ENCODE measurements at regions not wholly inside any gene's neighbourhood (a gene's known extent, or its start where the extent isn't known, plus 50 kb on each side); places are given as distances from the start of the nearest gene placed in this dataset.

DNA sequence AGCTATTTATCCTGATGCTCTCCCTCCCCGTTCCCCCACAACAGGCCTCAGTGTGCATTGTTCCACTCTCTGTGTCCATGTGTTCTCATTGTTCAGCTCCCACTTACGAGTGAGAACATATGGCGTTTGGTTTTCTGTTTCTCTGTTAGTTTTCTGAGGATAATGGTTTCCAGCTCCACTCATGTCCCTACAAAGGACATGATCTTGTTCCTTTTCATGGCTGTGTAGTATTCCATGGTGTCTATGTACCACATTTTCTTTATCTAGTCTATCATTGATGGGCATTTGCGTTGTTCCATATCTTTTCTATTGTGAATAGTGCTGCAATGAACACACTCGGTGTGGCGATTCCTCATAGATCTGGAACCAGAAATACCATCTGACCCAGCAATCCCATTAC lies 225.9 kb upstream of the CDH4 start:
- Histone ChIP-seq H3K36me3 (ENCODE audit: control insufficient read depth in 2 of 2, insufficient read depth in 2 of 2, low read length in 1 of 2) (no peaks in the 10 kb centered on the region), H3K27me3 (ENCODE audit: control insufficient read depth in 2 of 2, insufficient read depth in 1 of 2, low read length in 1 of 2) (no peaks in the 10 kb centered on the region), H3K9me3 (ENCODE audit: control insufficient read depth in 2 of 2, insufficient read depth in 1 of 2, low read length in 1 of 2) (no peaks in the 10 kb centered on the region), H3K4me1 (ENCODE audit: control insufficient read depth in 2 of 2, insufficient read depth in 2 of 2, low read length in 2 of 2) (no peaks in the 10 kb centered on the region), H3K4me3 (ENCODE audit: low read length in 2 of 2) (no peak overlapping the region), H3K27ac (ENCODE audit: low read depth in 1 of 2, low read length in 1 of 2) (no peak overlapping the region)
- WGBS = 96% methylated on average over 6 of the region's 6 CpGs
- DNase-seq (ENCODE audit: low read depth in 6 of 9, low spot score in 9 of 9) = no peak

DNA sequence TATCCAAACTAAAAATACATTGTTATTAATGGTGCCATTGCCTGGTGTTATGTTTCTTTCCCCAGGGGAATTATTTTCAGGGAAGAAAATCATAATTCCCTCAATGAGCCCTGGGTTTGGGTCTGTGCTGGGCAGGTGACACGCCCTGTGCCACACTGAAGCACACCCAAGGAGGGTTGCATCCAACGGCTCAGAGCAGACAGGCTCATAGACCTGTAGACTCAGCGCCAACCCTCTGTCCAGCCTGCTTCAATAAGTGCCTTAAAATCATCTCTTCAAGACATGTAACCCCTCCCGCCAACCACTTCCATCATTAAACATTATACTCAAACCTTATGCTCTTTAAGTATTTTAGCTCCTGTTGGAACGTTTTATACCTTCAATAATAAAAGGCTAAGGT lies 225.3 kb upstream of the CDH4 start:
- 83% methylated on average over 5 of the region's 5 CpGs for WGBS
- Histone ChIP-seq H3K9me3 (ENCODE audit: control insufficient read depth in 2 of 2, insufficient read depth in 1 of 2, low read length in 1 of 2) (no peaks in the 10 kb centered on the region), H3K27me3 (ENCODE audit: control insufficient read depth in 2 of 2, insufficient read depth in 1 of 2, low read length in 1 of 2) (no peaks in the 10 kb centered on the region), H3K4me1 (ENCODE audit: control insufficient read depth in 2 of 2, insufficient read depth in 2 of 2, low read length in 2 of 2) (no peaks in the 10 kb centered on the region), H3K36me3 (ENCODE audit: control insufficient read depth in 2 of 2, insufficient read depth in 2 of 2, low read length in 1 of 2) (no peaks in the 10 kb centered on the region), H3K4me3 (ENCODE audit: low read length in 2 of 2) (no peak overlapping the region), H3K27ac (ENCODE audit: low read depth in 1 of 2, low read length in 1 of 2) (no peak overlapping the region)
- DNase-seq (ENCODE audit: low read depth in 6 of 9, low spot score in 9 of 9) = no peak

DNA sequence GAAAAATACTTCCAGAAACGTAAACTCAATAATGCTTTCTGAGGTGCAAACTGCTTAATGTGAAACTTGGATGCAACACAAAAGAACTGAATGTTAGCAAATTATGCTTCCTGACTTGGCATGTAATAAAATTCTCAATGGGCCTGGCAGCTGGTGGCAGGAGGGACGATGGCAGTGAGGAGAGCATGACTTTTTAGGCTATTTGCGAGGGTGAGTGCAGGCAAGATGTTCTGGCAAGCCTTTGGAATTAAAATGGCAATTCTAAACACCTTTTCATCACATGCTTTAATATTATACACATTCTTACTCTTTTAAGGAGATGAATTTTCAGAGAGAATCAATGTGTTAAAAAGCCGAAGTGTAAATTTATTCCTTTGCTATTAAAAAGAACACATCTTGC lies 224.8 kb upstream of the CDH4 start:
- Histone ChIP-seq H3K36me3 (ENCODE audit: control insufficient read depth in 2 of 2, insufficient read depth in 2 of 2, low read length in 1 of 2) (no peaks in the 10 kb centered on the region), H3K27me3 (ENCODE audit: control insufficient read depth in 2 of 2, insufficient read depth in 1 of 2, low read length in 1 of 2) (no peaks in the 10 kb centered on the region), H3K4me3 (ENCODE audit: low read length in 2 of 2) (no peak overlapping the region), H3K4me1 (ENCODE audit: control insufficient read depth in 2 of 2, insufficient read depth in 2 of 2, low read length in 2 of 2) (no peaks in the 10 kb centered on the region), H3K27ac (ENCODE audit: low read depth in 1 of 2, low read length in 1 of 2) (no peak overlapping the region), H3K9me3 (ENCODE audit: control insufficient read depth in 2 of 2, insufficient read depth in 1 of 2, low read length in 1 of 2) (no peaks in the 10 kb centered on the region)
- DNase-seq (ENCODE audit: low read depth in 6 of 9, low spot score in 9 of 9) = no peak
- 89% methylated on average over 4 of the region's 4 CpGs for WGBS

- H3K9me3 ChIP-seq (ENCODE audit: control insufficient read depth in 2 of 2, insufficient read depth in 1 of 2, low read length in 1 of 2) = no peaks in the 10 kb centered on the region
- H3K27ac ChIP-seq (ENCODE audit: low read depth in 1 of 2, low read length in 1 of 2) = no peak overlapping the region
- no peak for DNase-seq (ENCODE audit: low read depth in 6 of 9, low spot score in 9 of 9)
- H3K4me3 ChIP-seq (ENCODE audit: low read length in 2 of 2) = no peak overlapping the region
- H3K4me1 ChIP-seq (ENCODE audit: control insufficient read depth in 2 of 2, insufficient read depth in 2 of 2, low read length in 2 of 2) = no peaks in the 10 kb centered on the region
- no peaks in the 10 kb centered on the region for H3K27me3 ChIP-seq (ENCODE audit: control insufficient read depth in 2 of 2, insufficient read depth in 1 of 2, low read length in 1 of 2)
- H3K36me3 ChIP-seq (ENCODE audit: control insufficient read depth in 2 of 2, insufficient read depth in 2 of 2, low read length in 1 of 2) = no peaks in the 10 kb centered on the region
These were observed 221.9 kb upstream of the CDH4 start for GRCh38 chr20:61030130-61030529.

GRCh38 chr20:61031101-61031830 lies 220.8 kb upstream of the CDH4 start:
- Histone ChIP-seq H3K4me1 (ENCODE audit: control insufficient read depth in 2 of 2, insufficient read depth in 2 of 2, low read length in 2 of 2) (no peaks in the 10 kb centered on the region), H3K36me3 (ENCODE audit: control insufficient read depth in 2 of 2, insufficient read depth in 2 of 2, low read length in 1 of 2) (no peaks in the 10 kb centered on the region), H3K9me3 (ENCODE audit: control insufficient read depth in 2 of 2, insufficient read depth in 1 of 2, low read length in 1 of 2) (no peaks in the 10 kb centered on the region), H3K4me3 (ENCODE audit: low read length in 2 of 2) (no peak overlapping the region), H3K27ac (ENCODE audit: low read depth in 1 of 2, low read length in 1 of 2) (no peak overlapping the region), H3K27me3 (ENCODE audit: control insufficient read depth in 2 of 2, insufficient read depth in 1 of 2, low read length in 1 of 2) (no peaks in the 10 kb centered on the region)
- no peak for DNase-seq (ENCODE audit: low read depth in 6 of 9, low spot score in 9 of 9)
- 73% methylated on average over 10 of the region's 10 CpGs for WGBS

DNA sequence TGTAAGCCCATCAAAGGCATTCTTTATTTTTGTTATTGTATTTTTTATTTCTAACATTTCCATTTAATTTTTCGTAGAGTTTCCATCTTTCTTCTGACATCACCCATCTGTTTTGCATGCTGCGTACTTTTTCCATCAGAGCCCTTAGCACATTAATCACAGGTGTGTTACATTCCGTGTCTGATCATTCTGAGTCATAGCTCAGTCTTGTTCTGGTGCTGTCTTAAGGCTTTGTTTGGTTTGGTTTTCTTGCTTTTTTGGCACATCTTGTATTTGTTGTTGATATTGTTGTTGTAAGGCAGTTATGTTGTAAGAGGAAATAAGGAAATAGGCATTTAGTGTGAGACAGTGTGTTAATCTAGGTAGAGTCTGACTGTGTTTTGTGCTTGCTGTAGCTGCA lies 214.6 kb upstream of the CDH4 start:
- Histone ChIP-seq H3K4me3 (ENCODE audit: low read length in 2 of 2) (no peak overlapping the region), H3K27ac (ENCODE audit: low read depth in 1 of 2, low read length in 1 of 2) (no peak overlapping the region), H3K36me3 (ENCODE audit: control insufficient read depth in 2 of 2, insufficient read depth in 2 of 2, low read length in 1 of 2) (no peaks in the 10 kb centered on the region), H3K9me3 (ENCODE audit: control insufficient read depth in 2 of 2, insufficient read depth in 1 of 2, low read length in 1 of 2) (peaks cover 0 to 7% of the 10 kb centered on the region in 2 donors), H3K4me1 (ENCODE audit: control insufficient read depth in 2 of 2, insufficient read depth in 2 of 2, low read length in 2 of 2) (no peaks in the 10 kb centered on the region), H3K27me3 (ENCODE audit: control insufficient read depth in 2 of 2, insufficient read depth in 1 of 2, low read length in 1 of 2) (no peaks in the 10 kb centered on the region)
- 91% methylated on average over 3 of the region's 3 CpGs for WGBS
- no peak for DNase-seq (ENCODE audit: low read depth in 6 of 9, low spot score in 9 of 9)

DNA sequence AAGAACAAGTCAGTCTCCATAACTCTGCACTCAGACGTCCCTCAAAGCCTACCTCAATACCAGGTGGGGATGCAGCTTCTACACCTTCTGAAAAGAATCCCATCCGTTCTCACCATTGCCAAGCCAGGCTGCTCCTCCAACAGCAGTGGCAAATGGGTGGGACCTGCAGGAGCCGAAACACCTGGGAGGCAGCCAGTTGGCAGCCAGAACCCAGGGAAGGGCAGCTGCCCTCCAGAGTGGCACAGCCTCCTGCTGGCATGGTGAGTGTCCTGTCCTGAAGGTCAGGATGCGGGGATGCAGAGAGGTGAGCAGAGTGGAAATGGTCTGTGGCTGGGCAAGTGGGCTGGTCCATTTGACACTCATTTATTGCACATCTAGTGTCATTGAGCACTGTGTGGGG lies 210.6 kb upstream of the CDH4 start:
- Histone ChIP-seq H3K27me3 (ENCODE audit: control insufficient read depth in 2 of 2, insufficient read depth in 1 of 2, low read length in 1 of 2) (no peaks in the 10 kb centered on the region), H3K4me3 (ENCODE audit: low read length in 2 of 2) (no peak overlapping the region), H3K27ac (ENCODE audit: low read depth in 1 of 2, low read length in 1 of 2) (no peak overlapping the region), H3K36me3 (ENCODE audit: control insufficient read depth in 2 of 2, insufficient read depth in 2 of 2, low read length in 1 of 2) (no peaks in the 10 kb centered on the region), H3K9me3 (ENCODE audit: control insufficient read depth in 2 of 2, insufficient read depth in 1 of 2, low read length in 1 of 2) (peaks cover 0 to 7% of the 10 kb centered on the region in 2 donors), H3K4me1 (ENCODE audit: control insufficient read depth in 2 of 2, insufficient read depth in 2 of 2, low read length in 2 of 2) (no peaks in the 10 kb centered on the region)
- no peak for DNase-seq (ENCODE audit: low read depth in 6 of 9, low spot score in 9 of 9)
- WGBS = 90% methylated on average over 4 of the region's 4 CpGs

- DNase-seq (ENCODE audit: low read depth in 6 of 9, low spot score in 9 of 9) = no peak
- Histone ChIP-seq H3K27me3 (ENCODE audit: control insufficient read depth in 2 of 2, insufficient read depth in 1 of 2, low read length in 1 of 2) (no peaks in the 10 kb centered on the region), H3K4me3 (ENCODE audit: low read length in 2 of 2) (no peak overlapping the region), H3K9me3 (ENCODE audit: control insufficient read depth in 2 of 2, insufficient read depth in 1 of 2, low read length in 1 of 2) (peaks cover 0 to 7% of the 10 kb centered on the region in 2 donors), H3K36me3 (ENCODE audit: control insufficient read depth in 2 of 2, insufficient read depth in 2 of 2, low read length in 1 of 2) (no peaks in the 10 kb centered on the region), H3K27ac (ENCODE audit: low read depth in 1 of 2, low read length in 1 of 2) (no peak overlapping the region), H3K4me1 (ENCODE audit: control insufficient read depth in 2 of 2, insufficient read depth in 2 of 2, low read length in 2 of 2) (no peaks in the 10 kb centered on the region)
- WGBS = 83% methylated on average over 25 of the region's 25 CpGs
These were observed 209.3 kb upstream of the CDH4 start for GRCh38 chr20:61042506-61043385.

- Histone ChIP-seq H3K4me3 (ENCODE audit: low read length in 2 of 2) (no peak overlapping the region), H3K36me3 (ENCODE audit: control insufficient read depth in 2 of 2, insufficient read depth in 2 of 2, low read length in 1 of 2) (no peaks in the 10 kb centered on the region), H3K27me3 (ENCODE audit: control insufficient read depth in 2 of 2, insufficient read depth in 1 of 2, low read length in 1 of 2) (no peaks in the 10 kb centered on the region), H3K9me3 (ENCODE audit: control insufficient read depth in 2 of 2, insufficient read depth in 1 of 2, low read length in 1 of 2) (peaks cover 0 to 7% of the 10 kb centered on the region in 2 donors), H3K4me1 (ENCODE audit: control insufficient read depth in 2 of 2, insufficient read depth in 2 of 2, low read length in 2 of 2) (no peaks in the 10 kb centered on the region), H3K27ac (ENCODE audit: low read depth in 1 of 2, low read length in 1 of 2) (no peak overlapping the region)
- DNase-seq (ENCODE audit: low read depth in 6 of 9, low spot score in 9 of 9) = no peak
- 86% methylated on average over 9 of the region's 9 CpGs for WGBS
These were observed 208.4 kb upstream of the CDH4 start for GRCh38 chr20:61043681-61044080.

All from thymus (tissue), 11 donors.